OCI-LY1 (cell line): ENCODE measurements at regions not wholly inside any gene's neighbourhood (a gene's known extent, or its start where the extent isn't known, plus 50 kb on each side); places are given as distances from the start of the nearest gene placed in this dataset.
"Not testable (repeated sequence)": the region's sequence is repeated elsewhere in the genome, so short reads cannot be mapped to it uniquely, and the experiment has no call there.

Source experiments
- H2AFZ ChIP-seq: fragments of 200-600 bp; sonication (generic), shearing (Covaris generic); 2 replicates; pipeline ENCODE4 v1.6.0; 2014; ENCODE audit warnings: antibody characterized with exemption, mild to moderate bottlenecking, low read length
- H3F3A ChIP-seq: fragments of 200-600 bp; sonication (generic), shearing (Covaris generic); 2 replicates; pipeline ENCODE4 v1.6.0; 2014; ENCODE audit warnings: mild to moderate bottlenecking, antibody characterized with exemption, low read length, moderate library complexity; ENCODE audit not compliant: insufficient read depth
- H3K27ac ChIP-seq: fragments of 200-600 bp; sonication (generic); 2 replicates; pipeline ENCODE4 v1.5.1; 2014; ENCODE audit warnings: low read length, mixed run types, mild to moderate bottlenecking, low read depth; ENCODE audit not compliant: poor library complexity, severe bottlenecking
- H3K27me3 ChIP-seq: fragments of 200-600 bp; sonication (generic); 2 replicates; pipeline ENCODE4 v1.6.0; 2014; ENCODE audit warnings: antibody characterized with exemption, mild to moderate bottlenecking, low read length, moderate library complexity; ENCODE audit not compliant: insufficient read depth
- H3K36me3 ChIP-seq: fragments of 200-600 bp; sonication (generic); 2 replicates; pipeline ENCODE4 v1.6.1; 2014; ENCODE audit warnings: mild to moderate bottlenecking, antibody characterized with exemption, low read length, moderate library complexity, mixed read lengths; ENCODE audit not compliant: insufficient read depth
- H3K4me1 ChIP-seq: fragments of 200-600 bp; sonication (generic); 2 replicates; pipeline ENCODE4 v1.5.1; 2014; ENCODE audit warnings: mild to moderate bottlenecking, low read length, moderate library complexity; ENCODE audit not compliant: insufficient read depth, severe bottlenecking
- H3K4me2 ChIP-seq: fragments of 200-600 bp; sonication (generic), shearing (Covaris generic); 2 replicates; pipeline ENCODE4 v1.6.1; 2014; ENCODE audit warnings: low read length
- H3K4me3 ChIP-seq: fragments of 200-600 bp; sonication (generic); 2 replicates; pipeline ENCODE4 v1.5.1; 2014; ENCODE audit warnings: low read length, low read depth, mild to moderate bottlenecking, mixed read lengths; ENCODE audit not compliant: poor library complexity, severe bottlenecking
- H3K79me2 ChIP-seq: fragments of 200-600 bp; shearing (Covaris generic); 2 replicates; pipeline ENCODE4 v1.6.1; 2016; ENCODE audit warnings: mixed run types, low read length, mixed read lengths; ENCODE audit not compliant: insufficient read depth
- H3K9ac ChIP-seq: fragments of 200-600 bp; sonication (generic), shearing (Covaris generic); 2 replicates; pipeline ENCODE4 v1.6.1; 2014; ENCODE audit warnings: mild to moderate bottlenecking, low read length, mixed read lengths
- H3K9me2 ChIP-seq: fragments of 200-600 bp; sonication (generic), shearing (Covaris generic); 2 replicates; pipeline ENCODE4 v1.6.1; 2014; ENCODE audit warnings: low read depth, mild to moderate bottlenecking, low read length, mixed read lengths
- H3K9me3 ChIP-seq: fragments of 200-600 bp; shearing (Covaris generic); 2 replicates; pipeline ENCODE4 v1.6.1; 2014; ENCODE audit warnings: low read length, mixed read lengths
- H4K20me1 ChIP-seq: fragments of 200-600 bp; sonication (generic), shearing (Covaris generic); 2 replicates; pipeline ENCODE4 v1.6.0; 2016; ENCODE audit warnings: mild to moderate bottlenecking, low read length; ENCODE audit not compliant: insufficient read depth
- EZH2 ChIP-seq: fragments of 200-600 bp; sonication (generic), shearing (Covaris generic); IDR thresholded peaks from 2 replicates; pipeline ENCODE4 v1.8.0; 2017; ENCODE audit warnings: borderline replicate concordance, mixed run types, mild to moderate bottlenecking, antibody characterized with exemption, low read length, moderate library complexity, mixed read lengths
- TF ChIP-seq, protein P1 (sequence below): fragments of 200-600 bp; sonication (generic), shearing (Covaris generic); IDR thresholded peaks from 2 replicates; pipeline ENCODE4 v1.5.1; 2017; ENCODE audit warnings: mild to moderate bottlenecking, antibody characterized with exemption, low read length, moderate library complexity, mixed read lengths

DNA sequence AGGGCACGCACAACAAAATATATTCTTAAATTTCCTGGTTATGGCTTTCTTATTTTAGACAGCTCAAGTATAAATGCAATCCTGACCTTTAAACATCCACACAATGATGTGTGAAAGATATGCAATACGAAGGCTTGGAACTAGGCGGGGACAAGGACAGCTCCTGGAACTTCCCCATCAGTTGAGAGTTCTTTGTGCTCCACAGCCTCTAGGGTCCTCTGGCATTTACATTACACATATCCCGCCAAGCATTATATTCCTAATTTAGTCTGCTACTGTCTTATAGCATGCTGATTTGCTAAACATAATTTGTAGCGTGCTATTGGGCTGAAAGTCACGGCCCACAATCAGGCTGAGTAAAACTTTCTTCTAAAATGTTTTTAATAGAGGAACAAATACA, 74.4 kb downstream of the FTHL17 start:
- no peaks in the 10 kb centered on the region for H3K36me3 ChIP-seq
- H3K27me3 ChIP-seq = no peaks in the 10 kb centered on the region
- no peak overlapping the region for H2AFZ ChIP-seq
- no peak overlapping the region for H3K4me3 ChIP-seq
- TF ChIP-seq, protein P1, sequence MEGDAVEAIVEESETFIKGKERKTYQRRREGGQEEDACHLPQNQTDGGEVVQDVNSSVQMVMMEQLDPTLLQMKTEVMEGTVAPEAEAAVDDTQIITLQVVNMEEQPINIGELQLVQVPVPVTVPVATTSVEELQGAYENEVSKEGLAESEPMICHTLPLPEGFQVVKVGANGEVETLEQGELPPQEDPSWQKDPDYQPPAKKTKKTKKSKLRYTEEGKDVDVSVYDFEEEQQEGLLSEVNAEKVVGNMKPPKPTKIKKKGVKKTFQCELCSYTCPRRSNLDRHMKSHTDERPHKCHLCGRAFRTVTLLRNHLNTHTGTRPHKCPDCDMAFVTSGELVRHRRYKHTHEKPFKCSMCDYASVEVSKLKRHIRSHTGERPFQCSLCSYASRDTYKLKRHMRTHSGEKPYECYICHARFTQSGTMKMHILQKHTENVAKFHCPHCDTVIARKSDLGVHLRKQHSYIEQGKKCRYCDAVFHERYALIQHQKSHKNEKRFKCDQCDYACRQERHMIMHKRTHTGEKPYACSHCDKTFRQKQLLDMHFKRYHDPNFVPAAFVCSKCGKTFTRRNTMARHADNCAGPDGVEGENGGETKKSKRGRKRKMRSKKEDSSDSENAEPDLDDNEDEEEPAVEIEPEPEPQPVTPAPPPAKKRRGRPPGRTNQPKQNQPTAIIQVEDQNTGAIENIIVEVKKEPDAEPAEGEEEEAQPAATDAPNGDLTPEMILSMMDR = no peak
- no peak for TF ChIP-seq EZH2
- H3K9ac ChIP-seq = no peak overlapping the region
- H3F3A ChIP-seq = no peaks in the 10 kb centered on the region
- H3K4me2 ChIP-seq = no peak overlapping the region
- no peaks in the 10 kb centered on the region for H3K4me1 ChIP-seq
- no peaks in the 10 kb centered on the region for H3K9me3 ChIP-seq
- no peak overlapping the region for H3K27ac ChIP-seq
- H3K79me2 ChIP-seq = no peaks in the 10 kb centered on the region
- no peaks in the 10 kb centered on the region for H3K9me2 ChIP-seq
- no peaks in the 10 kb centered on the region for H4K20me1 ChIP-seq

GRCh38 chrX:30995705-30996104, 76.1 kb downstream of the FTHL17 start:
- H2AFZ ChIP-seq = no peak overlapping the region
- no peaks in the 10 kb centered on the region for H3K9me3 ChIP-seq
- no peaks in the 10 kb centered on the region for H3K27me3 ChIP-seq
- H3K27ac ChIP-seq = no peak overlapping the region
- H3K36me3 ChIP-seq = no peaks in the 10 kb centered on the region
- H4K20me1 ChIP-seq = no peaks in the 10 kb centered on the region
- no peak overlapping the region for H3K9ac ChIP-seq
- no peaks in the 10 kb centered on the region for H3K9me2 ChIP-seq
- no peak overlapping the region for H3K4me2 ChIP-seq
- H3K4me3 ChIP-seq = no peak overlapping the region
- H3K79me2 ChIP-seq = no peaks in the 10 kb centered on the region
- H3F3A ChIP-seq = no peaks in the 10 kb centered on the region
- TF ChIP-seq EZH2 = no peak
- TF ChIP-seq, protein P1 = no peak
- no peaks in the 10 kb centered on the region for H3K4me1 ChIP-seq

DNA sequence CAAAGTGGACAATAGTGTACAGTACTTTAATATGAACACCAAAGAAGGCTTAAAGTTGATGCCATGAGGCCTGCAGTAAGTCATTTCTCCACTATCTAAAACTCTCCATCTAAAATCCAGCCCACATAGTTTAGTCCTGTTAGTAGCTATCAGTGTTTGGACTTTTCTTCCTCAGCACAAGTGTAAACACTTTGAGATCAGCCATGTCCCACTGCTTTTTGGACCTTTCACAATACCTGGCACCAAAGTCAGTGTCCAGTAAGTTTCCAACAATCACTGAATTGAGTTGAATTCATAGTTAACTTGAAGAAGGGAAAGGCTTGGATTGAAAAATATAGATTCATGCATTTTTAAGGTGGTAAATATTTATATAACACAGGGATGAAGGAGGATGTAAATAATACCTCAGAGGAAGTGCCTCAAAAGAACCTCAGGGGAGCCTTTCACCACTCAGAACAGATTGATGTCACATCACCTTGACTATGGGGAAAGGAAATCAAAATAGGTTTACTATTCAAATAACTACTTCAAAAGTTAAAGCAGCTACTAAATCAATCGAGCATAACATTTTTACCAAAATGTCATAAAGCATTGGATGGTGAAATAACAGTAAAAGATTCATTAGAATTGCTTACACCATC, 76.7 kb downstream of the FTHL17 start:
- Histone ChIP-seq H3K9me2 (no peaks in the 10 kb centered on the region), H3K4me1 (no peaks in the 10 kb centered on the region), H3K4me2 (no peak overlapping the region), H3K27ac (no peak overlapping the region), H4K20me1 (no peaks in the 10 kb centered on the region), H3K79me2 (no peaks in the 10 kb centered on the region), H3F3A (no peaks in the 10 kb centered on the region), H3K9ac (no peak overlapping the region), H3K36me3 (no peaks in the 10 kb centered on the region), H3K27me3 (no peaks in the 10 kb centered on the region), H3K4me3 (no peak overlapping the region), H3K9me3 (no peaks in the 10 kb centered on the region), H2AFZ (no peak overlapping the region)
- TF ChIP-seq, protein P1 = no peak
- TF ChIP-seq EZH2 = no peak

- not testable (repeated sequence) for H3K4me3 ChIP-seq, H3F3A ChIP-seq, H3K27me3 ChIP-seq, H3K4me1 ChIP-seq, H3K27ac ChIP-seq, H3K9me3 ChIP-seq, H4K20me1 ChIP-seq, H3K9me2 ChIP-seq, H2AFZ ChIP-seq, H3K4me2 ChIP-seq, H3K79me2 ChIP-seq, H3K36me3 ChIP-seq, H3K9ac ChIP-seq
Measured at GRCh38 chrX:30994018-30994417, 77.8 kb downstream of the FTHL17 start.
